Fibroblast of lung (primary cell): ENCODE measurements at regions not wholly inside any gene's neighbourhood (a gene's known extent, or its start where the extent isn't known, plus 50 kb on each side); places are given as distances from the start of the nearest gene placed in this dataset.
A peak's percentile ranks its signal among the peaks of the same experiment; 100 is the strongest.

Source experiments
- DNase-seq, 2 donors: peaks; one replicate each; pipeline versions ENCODE4 v3.0.0 to v3.0.0-alpha.2; 2010; ENCODE audit warnings: low read depth in 2 of 2
- H2AFZ ChIP-seq: 2 replicates; pipeline ENCODE4 v1.5.1; 2012; ENCODE audit warnings: low read length, control low read depth, inconsistent platforms
- H3K27ac ChIP-seq: 2 replicates; pipeline ENCODE4 v1.5.1; 2011; ENCODE audit warnings: low read length, control low read depth; ENCODE audit not compliant: insufficient read depth
- H3K27me3 ChIP-seq: 2 replicates; pipeline ENCODE4 v1.5.1; 2011; ENCODE audit warnings: mild to moderate bottlenecking, low read length; ENCODE audit not compliant: control insufficient read depth, insufficient read depth
- H3K36me3 ChIP-seq: 2 replicates; pipeline ENCODE4 v1.5.1; 2011; ENCODE audit warnings: low read length; ENCODE audit not compliant: control insufficient read depth, insufficient read depth
- H3K4me1 ChIP-seq: 2 replicates; pipeline ENCODE4 v1.5.1; 2011; ENCODE audit warnings: low read length; ENCODE audit not compliant: control insufficient read depth, insufficient read depth; ENCODE audit errors: extremely low read depth
- H3K4me2 ChIP-seq: 2 replicates; pipeline ENCODE4 v1.5.1; 2011; ENCODE audit warnings: low read length, control low read depth; ENCODE audit not compliant: insufficient read depth; ENCODE audit errors: extremely low read depth
- H3K4me3 ChIP-seq, 4 experiments: fragments of 200-600 bp in 1 of 4; sonication (generic) in 1 of 4; replicated peaks in 1 of 4; 2 replicates each; pipeline ENCODE4 v1.5.1; 2011 to 2016; ENCODE audit warnings: low read length in 4 of 4, low read depth in 3 of 4, mild to moderate bottlenecking in 3 of 4, control low read depth in 2 of 4, inconsistent platforms in 1 of 4, mixed read lengths in 1 of 4; ENCODE audit not compliant: insufficient read depth in 1 of 4; ENCODE audit errors: control extremely low read depth in 1 of 4
- H3K79me2 ChIP-seq: 2 replicates; pipeline ENCODE4 v1.5.1; 2012; ENCODE audit warnings: mild to moderate bottlenecking, low read length, inconsistent platforms; ENCODE audit not compliant: control insufficient read depth, insufficient read depth
- H3K9ac ChIP-seq: 2 replicates; pipeline ENCODE4 v1.5.1; 2011; ENCODE audit warnings: mild to moderate bottlenecking, low read length, control low read depth; ENCODE audit not compliant: insufficient read depth
- H3K9me3 ChIP-seq: 2 replicates; pipeline ENCODE4 v1.5.1; 2012; ENCODE audit warnings: low read depth, low read length; ENCODE audit not compliant: control insufficient read depth, insufficient read depth
- H4K20me1 ChIP-seq: 2 replicates; pipeline ENCODE4 v1.5.1; 2011; ENCODE audit warnings: low read length; ENCODE audit not compliant: control insufficient read depth, insufficient read depth; ENCODE audit errors: extremely low read depth
- EZH2 ChIP-seq: IDR thresholded peaks from 2 replicates; pipeline ENCODE4 v1.5.1; 2012; ENCODE audit warnings: low read length, control low read depth, mild to moderate bottlenecking; ENCODE audit errors: missing control alignments
- TF ChIP-seq, protein P1 (sequence below), 2 donors: IDR thresholded peaks in 1 of 2; conservative IDR thresholded peaks in 1 of 2; 1 replicate in 1 of 2; 2 replicates in 1 of 2; pipeline ENCODE4 v1.5.1; 2011 to 2012; ENCODE audit warnings: low read length in 2 of 2, control low read depth in 1 of 2, inconsistent platforms in 1 of 2, low read depth in 1 of 2, mild to moderate bottlenecking in 1 of 2

DNA sequence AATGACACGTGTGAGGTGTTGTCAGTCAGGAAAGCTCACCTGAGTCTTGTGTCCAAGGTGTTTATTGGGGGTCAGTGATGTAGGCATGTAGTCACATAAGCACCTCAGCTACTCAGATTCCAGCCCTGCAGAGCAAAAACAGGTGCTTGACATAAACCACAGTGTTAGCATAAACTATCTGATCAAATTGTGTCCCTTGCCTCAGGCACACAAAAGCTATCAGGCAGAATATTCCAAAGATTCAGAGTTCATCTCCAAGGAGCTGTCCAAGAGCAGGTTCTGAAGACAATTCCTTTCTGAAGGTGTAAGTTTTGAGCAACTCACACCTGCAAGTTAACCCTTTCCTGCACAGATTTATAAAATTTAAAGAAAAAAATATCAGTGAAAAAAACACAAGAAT lies 102.2 kb upstream of the ITGA1 start:
- no peaks in the 10 kb centered on the region for H4K20me1 ChIP-seq
- no peaks in the 10 kb centered on the region for H3K36me3 ChIP-seq
- peaks cover 5% of the 10 kb centered on the region for H3K4me1 ChIP-seq
- TF ChIP-seq, protein P1, sequence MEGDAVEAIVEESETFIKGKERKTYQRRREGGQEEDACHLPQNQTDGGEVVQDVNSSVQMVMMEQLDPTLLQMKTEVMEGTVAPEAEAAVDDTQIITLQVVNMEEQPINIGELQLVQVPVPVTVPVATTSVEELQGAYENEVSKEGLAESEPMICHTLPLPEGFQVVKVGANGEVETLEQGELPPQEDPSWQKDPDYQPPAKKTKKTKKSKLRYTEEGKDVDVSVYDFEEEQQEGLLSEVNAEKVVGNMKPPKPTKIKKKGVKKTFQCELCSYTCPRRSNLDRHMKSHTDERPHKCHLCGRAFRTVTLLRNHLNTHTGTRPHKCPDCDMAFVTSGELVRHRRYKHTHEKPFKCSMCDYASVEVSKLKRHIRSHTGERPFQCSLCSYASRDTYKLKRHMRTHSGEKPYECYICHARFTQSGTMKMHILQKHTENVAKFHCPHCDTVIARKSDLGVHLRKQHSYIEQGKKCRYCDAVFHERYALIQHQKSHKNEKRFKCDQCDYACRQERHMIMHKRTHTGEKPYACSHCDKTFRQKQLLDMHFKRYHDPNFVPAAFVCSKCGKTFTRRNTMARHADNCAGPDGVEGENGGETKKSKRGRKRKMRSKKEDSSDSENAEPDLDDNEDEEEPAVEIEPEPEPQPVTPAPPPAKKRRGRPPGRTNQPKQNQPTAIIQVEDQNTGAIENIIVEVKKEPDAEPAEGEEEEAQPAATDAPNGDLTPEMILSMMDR (conservative IDR thresholded peaks at IDR 0.05 in 1 of 2, IDR thresholded peaks at IDR 0.05 in 1 of 2; ENCODE audit: low read depth in 1 of 2, low read length in 2 of 2), result no peak
- TF ChIP-seq EZH2, result no peak
- H3K27ac ChIP-seq, result no peak overlapping the region
- no peak overlapping the region for H2AFZ ChIP-seq
- no peak for DNase-seq
- no peaks in the 10 kb centered on the region for H3K27me3 ChIP-seq
- no peaks in the 10 kb centered on the region for H3K79me2 ChIP-seq
- H3K9me3 ChIP-seq, result no peaks in the 10 kb centered on the region
- H3K4me2 ChIP-seq, result no peak overlapping the region
- H3K9ac ChIP-seq, result no peak overlapping the region
- H3K4me3 ChIP-seq, result no peak overlapping the region

DNA sequence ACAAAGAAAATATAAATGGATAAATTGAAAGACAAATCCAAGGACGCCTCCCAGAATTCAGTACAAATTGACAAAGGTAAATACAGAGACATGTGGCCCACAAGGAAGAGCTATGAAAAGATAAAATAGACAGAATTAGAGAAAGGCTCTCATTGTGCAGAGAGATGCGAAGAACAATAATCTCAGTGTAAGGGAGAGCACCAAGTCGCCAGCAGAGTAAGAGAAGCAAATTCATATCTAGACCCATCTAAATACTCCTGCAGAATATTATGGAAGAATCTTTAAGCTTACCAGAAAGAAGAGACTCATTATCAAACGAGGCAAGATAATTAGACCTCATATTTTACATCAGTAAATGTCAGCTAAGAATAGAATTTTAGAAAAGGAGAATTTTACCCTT lies 101.7 kb upstream of the ITGA1 start:
- Histone ChIP-seq H3K36me3 (no peaks in the 10 kb centered on the region), H3K4me3 (no peak overlapping the region), H3K9me3 (no peaks in the 10 kb centered on the region), H3K27ac (no peak overlapping the region), H4K20me1 (no peaks in the 10 kb centered on the region), H3K27me3 (no peaks in the 10 kb centered on the region), H3K4me2 (no peak overlapping the region), H3K9ac (no peak overlapping the region), H3K79me2 (no peaks in the 10 kb centered on the region), H3K4me1 (peaks cover 5% of the 10 kb centered on the region), H2AFZ (no peak overlapping the region)
- DNase-seq, result no peak
- TF ChIP-seq EZH2, result no peak
- TF ChIP-seq, protein P1 (conservative IDR thresholded peaks at IDR 0.05 in 1 of 2, IDR thresholded peaks at IDR 0.05 in 1 of 2; ENCODE audit: low read depth in 1 of 2, low read length in 2 of 2), result no peak

DNA sequence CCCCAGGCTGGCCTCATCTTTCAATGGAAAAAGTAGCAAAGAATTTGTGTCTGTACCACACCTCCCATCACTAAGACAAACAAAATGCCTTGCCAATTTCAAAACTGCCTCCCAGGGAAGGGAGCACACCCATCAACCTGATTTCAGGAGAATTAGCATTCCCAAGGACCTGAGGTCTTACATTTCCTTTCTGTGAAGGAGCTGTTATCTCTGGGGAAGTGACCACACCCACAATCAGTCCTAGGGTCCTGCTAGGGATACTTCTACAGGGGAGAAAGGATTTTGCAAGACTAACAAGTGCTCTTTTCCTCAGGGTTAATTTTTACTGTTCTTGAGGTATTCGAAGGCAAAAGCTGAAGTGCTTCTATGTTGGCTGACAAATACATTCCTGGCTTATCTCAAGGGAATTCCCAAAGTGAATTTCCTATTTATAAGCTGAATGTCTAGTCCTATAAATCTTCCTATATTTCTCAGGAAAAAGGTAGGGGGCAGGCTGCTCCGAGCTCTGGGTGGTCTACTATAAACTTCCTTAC lies 97.4 kb upstream of the ITGA1 start:
- no peak overlapping the region for H3K27ac ChIP-seq
- peak in 1 of 2 donors; percentile 42 for DNase-seq

More for the DNA sequence above, 97.4 kb upstream of the ITGA1 start:
- Histone ChIP-seq H3K9ac (no peak overlapping the region), H3K79me2 (no peaks in the 10 kb centered on the region), H3K9me3 (no peaks in the 10 kb centered on the region), H3K36me3 (no peaks in the 10 kb centered on the region), H3K27me3 (no peaks in the 10 kb centered on the region), H3K4me2 (no peak overlapping the region), H4K20me1 (no peaks in the 10 kb centered on the region), H3K4me1 (peaks cover 2% of the 10 kb centered on the region), H2AFZ (no peak overlapping the region), H3K4me3 (no peak overlapping the region)
- TF ChIP-seq, protein P1 (conservative IDR thresholded peaks at IDR 0.05 in 1 of 2, IDR thresholded peaks at IDR 0.05 in 1 of 2; ENCODE audit: low read depth in 1 of 2, low read length in 2 of 2), result no peak
- TF ChIP-seq EZH2, result no peak
